ENCODE measurements at regions not wholly inside any gene's neighbourhood (a gene's known extent, or its start where the extent isn't known, plus 50 kb on each side); places are given as distances from the start of the nearest gene placed in this dataset.
A peak's percentile ranks its signal among the peaks of the same experiment; 100 is the strongest.

- Histone ChIP-seq H3K27me3 (ENCODE audit: control insufficient read depth, insufficient read depth, low read length) (no peaks in the 10 kb centered on the region), H3K4me2 (ENCODE audit: extremely low read depth, insufficient read depth, low read length) (no peak overlapping the region), H3K4me3 (replicated peaks in 1 of 4; ENCODE audit: control extremely low read depth in 1 of 4, insufficient read depth in 1 of 4, low read depth in 3 of 4, low read length in 4 of 4) (no peak overlapping the region), H3K9ac (ENCODE audit: insufficient read depth, low read length) (no peak overlapping the region), H3K4me1 (ENCODE audit: control insufficient read depth, extremely low read depth, insufficient read depth, low read length) (peaks cover 14% of the 10 kb centered on the region), H4K20me1 (ENCODE audit: control insufficient read depth, extremely low read depth, insufficient read depth, low read length) (no peaks in the 10 kb centered on the region), H3K79me2 (ENCODE audit: control insufficient read depth, insufficient read depth, low read length) (no peaks in the 10 kb centered on the region), H2AFZ (ENCODE audit: low read length) (no peak overlapping the region), H3K36me3 (ENCODE audit: control insufficient read depth, insufficient read depth, low read length) (no peaks in the 10 kb centered on the region), H3K9me3 (ENCODE audit: control insufficient read depth, insufficient read depth, low read depth, low read length) (no peaks in the 10 kb centered on the region), H3K27ac (ENCODE audit: insufficient read depth, low read length) (no peak overlapping the region)
- peak; percentile 40 to 56 for DNase-seq (ENCODE audit: low read depth in 2 of 2)
- TF ChIP-seq CTCF (conservative IDR thresholded peaks at IDR 0.05 in 1 of 2, IDR thresholded peaks at IDR 0.05 in 1 of 2; ENCODE audit: low read depth in 1 of 2, low read length in 2 of 2) (no peak), EZH2 (IDR thresholded peaks at IDR 0.05; ENCODE audit: low read length, missing control alignments) (no peak)
Measured at GRCh38 chr14:31930493-31931240, 146.4 kb upstream of the ARHGAP5 start.

- DNase-seq (ENCODE audit: low read depth in 2 of 2): no peak
- Histone ChIP-seq H3K4me3 (replicated peaks in 1 of 4; ENCODE audit: control extremely low read depth in 1 of 4, insufficient read depth in 1 of 4, low read depth in 3 of 4, low read length in 4 of 4) (no peak overlapping the region), H4K20me1 (ENCODE audit: control insufficient read depth, extremely low read depth, insufficient read depth, low read length) (no peaks in the 10 kb centered on the region), H3K27ac (ENCODE audit: insufficient read depth, low read length) (no peak overlapping the region), H3K9ac (ENCODE audit: insufficient read depth, low read length) (no peak overlapping the region), H3K27me3 (ENCODE audit: control insufficient read depth, insufficient read depth, low read length) (no peaks in the 10 kb centered on the region), H2AFZ (ENCODE audit: low read length) (no peak overlapping the region), H3K4me2 (ENCODE audit: extremely low read depth, insufficient read depth, low read length) (no peak overlapping the region), H3K36me3 (ENCODE audit: control insufficient read depth, insufficient read depth, low read length) (no peaks in the 10 kb centered on the region), H3K79me2 (ENCODE audit: control insufficient read depth, insufficient read depth, low read length) (no peaks in the 10 kb centered on the region), H3K9me3 (ENCODE audit: control insufficient read depth, insufficient read depth, low read depth, low read length) (no peaks in the 10 kb centered on the region), H3K4me1 (ENCODE audit: control insufficient read depth, extremely low read depth, insufficient read depth, low read length) (peaks cover 7% of the 10 kb centered on the region)
- TF ChIP-seq CTCF (conservative IDR thresholded peaks at IDR 0.05 in 1 of 2, IDR thresholded peaks at IDR 0.05 in 1 of 2; ENCODE audit: low read depth in 1 of 2, low read length in 2 of 2) (no peak), EZH2 (IDR thresholded peaks at IDR 0.05; ENCODE audit: low read length, missing control alignments) (no peak)
Measured at GRCh38 chr14:31932675-31933074, 144.4 kb upstream of the ARHGAP5 start.

- TF ChIP-seq CTCF (conservative IDR thresholded peaks at IDR 0.05 in 1 of 2, IDR thresholded peaks at IDR 0.05 in 1 of 2; ENCODE audit: low read depth in 1 of 2, low read length in 2 of 2): no peak
- no peak for TF ChIP-seq EZH2 (IDR thresholded peaks at IDR 0.05; ENCODE audit: low read length, missing control alignments)
- no peaks in the 10 kb centered on the region for H3K9me3 ChIP-seq (ENCODE audit: control insufficient read depth, insufficient read depth, low read depth, low read length)
- peak in 1 of 2 donors; percentile 38 for DNase-seq (ENCODE audit: low read depth in 2 of 2)
- no peaks in the 10 kb centered on the region for H3K27me3 ChIP-seq (ENCODE audit: control insufficient read depth, insufficient read depth, low read length)
- no peak overlapping the region for H3K9ac ChIP-seq (ENCODE audit: insufficient read depth, low read length)
- H4K20me1 ChIP-seq (ENCODE audit: control insufficient read depth, extremely low read depth, insufficient read depth, low read length): no peaks in the 10 kb centered on the region
- H3K36me3 ChIP-seq (ENCODE audit: control insufficient read depth, insufficient read depth, low read length): no peaks in the 10 kb centered on the region
- no peak overlapping the region for H3K4me2 ChIP-seq (ENCODE audit: extremely low read depth, insufficient read depth, low read length)
- H2AFZ ChIP-seq (ENCODE audit: low read length): no peak overlapping the region
- H3K27ac ChIP-seq (ENCODE audit: insufficient read depth, low read length): no peak overlapping the region
- no peaks in the 10 kb centered on the region for H3K79me2 ChIP-seq (ENCODE audit: control insufficient read depth, insufficient read depth, low read length)
- H3K4me1 ChIP-seq (ENCODE audit: control insufficient read depth, extremely low read depth, insufficient read depth, low read length): peaks cover 3% of the 10 kb centered on the region
- no peak overlapping the region for H3K4me3 ChIP-seq (replicated peaks in 1 of 4; ENCODE audit: control extremely low read depth in 1 of 4, insufficient read depth in 1 of 4, low read depth in 3 of 4, low read length in 4 of 4)
Measured at GRCh38 chr14:31933716-31934115, 143.4 kb upstream of the ARHGAP5 start.

Data from fibroblast of lung (primary cell).